Panc1 (cell line): ENCODE measurements at regions not wholly inside any gene's neighbourhood (a gene's known extent, or its start where the extent isn't known, plus 50 kb on each side); places are given as distances from the start of the nearest gene placed in this dataset.

Source experiments
- POLR2AphosphoS5 ChIP-seq: IDR thresholded peaks from 2 replicates; pipeline ENCODE4 v1.6.1; 2012; ENCODE audit warnings: mild to moderate bottlenecking, low read depth, low read length, moderate library complexity
- SIN3A ChIP-seq: IDR thresholded peaks from 2 replicates; pipeline ENCODE4 v1.6.1; 2012; ENCODE audit warnings: low read depth, mild to moderate bottlenecking, low read length, moderate library complexity, borderline replicate concordance; ENCODE audit not compliant: insufficient read depth
- TCF7L2 ChIP-seq: IDR thresholded peaks from 2 replicates; pipeline ENCODE4 v1.6.1; 2011; ENCODE audit warnings: mild to moderate bottlenecking, low read depth, low read length, inconsistent platforms
- TF ChIP-seq, protein P1 (sequence below): fragments of 450-650 bp; IDR thresholded peaks from 2 replicates; pipeline ENCODE4 v1.5.1; 2017; ENCODE audit warnings: mild to moderate bottlenecking
- TF ChIP-seq, protein P2 (sequence below), 2 experiments: IDR thresholded peaks; 2 replicates each; pipeline ENCODE4 v1.6.1; 2011 to 2012; ENCODE audit warnings: low read depth in 2 of 2, control low read depth in 1 of 2, low read length in 1 of 2, mild to moderate bottlenecking in 1 of 2, moderate library complexity in 1 of 2; ENCODE audit not compliant: insufficient read depth in 1 of 2

DNA sequence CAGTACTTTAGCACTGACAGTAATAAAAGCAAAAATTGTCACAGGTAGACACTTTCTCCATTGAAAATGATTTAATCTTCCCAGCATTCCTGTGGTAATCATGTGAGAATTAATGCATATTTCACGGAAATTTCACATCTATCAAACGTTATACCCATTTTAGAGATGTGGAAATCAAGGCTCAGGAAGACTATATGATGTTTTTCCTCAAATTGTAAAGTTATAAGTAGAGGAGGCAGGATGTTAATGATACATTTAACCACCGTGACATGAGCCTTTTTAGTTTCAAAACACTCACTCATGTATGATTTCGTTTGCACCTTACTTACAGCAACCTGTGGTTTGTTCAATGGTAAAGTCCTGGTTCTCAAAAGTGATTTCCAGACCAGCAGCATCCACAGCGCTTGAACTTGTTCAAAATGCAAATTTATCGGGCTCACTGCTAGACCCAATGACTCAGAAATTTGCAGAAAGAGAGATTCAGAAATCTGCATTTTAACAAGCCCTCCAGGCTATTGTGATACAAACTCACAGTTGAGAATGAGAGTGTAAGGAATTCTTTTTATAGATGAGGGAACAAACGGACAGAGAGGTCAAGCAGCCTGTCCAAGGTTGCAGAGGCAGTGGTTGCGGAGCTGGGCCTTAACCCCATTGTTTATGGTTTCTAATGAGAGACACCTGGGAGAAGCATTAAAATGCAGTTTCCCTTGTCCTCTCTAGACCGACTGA lies 654.8 kb upstream of the TBX3 start:
- TF ChIP-seq TCF7L2 (no peak), SIN3A (no peak), POLR2AphosphoS5 (no peak)
- TF ChIP-seq, protein P1, sequence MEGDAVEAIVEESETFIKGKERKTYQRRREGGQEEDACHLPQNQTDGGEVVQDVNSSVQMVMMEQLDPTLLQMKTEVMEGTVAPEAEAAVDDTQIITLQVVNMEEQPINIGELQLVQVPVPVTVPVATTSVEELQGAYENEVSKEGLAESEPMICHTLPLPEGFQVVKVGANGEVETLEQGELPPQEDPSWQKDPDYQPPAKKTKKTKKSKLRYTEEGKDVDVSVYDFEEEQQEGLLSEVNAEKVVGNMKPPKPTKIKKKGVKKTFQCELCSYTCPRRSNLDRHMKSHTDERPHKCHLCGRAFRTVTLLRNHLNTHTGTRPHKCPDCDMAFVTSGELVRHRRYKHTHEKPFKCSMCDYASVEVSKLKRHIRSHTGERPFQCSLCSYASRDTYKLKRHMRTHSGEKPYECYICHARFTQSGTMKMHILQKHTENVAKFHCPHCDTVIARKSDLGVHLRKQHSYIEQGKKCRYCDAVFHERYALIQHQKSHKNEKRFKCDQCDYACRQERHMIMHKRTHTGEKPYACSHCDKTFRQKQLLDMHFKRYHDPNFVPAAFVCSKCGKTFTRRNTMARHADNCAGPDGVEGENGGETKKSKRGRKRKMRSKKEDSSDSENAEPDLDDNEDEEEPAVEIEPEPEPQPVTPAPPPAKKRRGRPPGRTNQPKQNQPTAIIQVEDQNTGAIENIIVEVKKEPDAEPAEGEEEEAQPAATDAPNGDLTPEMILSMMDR, result no peak
- TF ChIP-seq, protein P2, sequence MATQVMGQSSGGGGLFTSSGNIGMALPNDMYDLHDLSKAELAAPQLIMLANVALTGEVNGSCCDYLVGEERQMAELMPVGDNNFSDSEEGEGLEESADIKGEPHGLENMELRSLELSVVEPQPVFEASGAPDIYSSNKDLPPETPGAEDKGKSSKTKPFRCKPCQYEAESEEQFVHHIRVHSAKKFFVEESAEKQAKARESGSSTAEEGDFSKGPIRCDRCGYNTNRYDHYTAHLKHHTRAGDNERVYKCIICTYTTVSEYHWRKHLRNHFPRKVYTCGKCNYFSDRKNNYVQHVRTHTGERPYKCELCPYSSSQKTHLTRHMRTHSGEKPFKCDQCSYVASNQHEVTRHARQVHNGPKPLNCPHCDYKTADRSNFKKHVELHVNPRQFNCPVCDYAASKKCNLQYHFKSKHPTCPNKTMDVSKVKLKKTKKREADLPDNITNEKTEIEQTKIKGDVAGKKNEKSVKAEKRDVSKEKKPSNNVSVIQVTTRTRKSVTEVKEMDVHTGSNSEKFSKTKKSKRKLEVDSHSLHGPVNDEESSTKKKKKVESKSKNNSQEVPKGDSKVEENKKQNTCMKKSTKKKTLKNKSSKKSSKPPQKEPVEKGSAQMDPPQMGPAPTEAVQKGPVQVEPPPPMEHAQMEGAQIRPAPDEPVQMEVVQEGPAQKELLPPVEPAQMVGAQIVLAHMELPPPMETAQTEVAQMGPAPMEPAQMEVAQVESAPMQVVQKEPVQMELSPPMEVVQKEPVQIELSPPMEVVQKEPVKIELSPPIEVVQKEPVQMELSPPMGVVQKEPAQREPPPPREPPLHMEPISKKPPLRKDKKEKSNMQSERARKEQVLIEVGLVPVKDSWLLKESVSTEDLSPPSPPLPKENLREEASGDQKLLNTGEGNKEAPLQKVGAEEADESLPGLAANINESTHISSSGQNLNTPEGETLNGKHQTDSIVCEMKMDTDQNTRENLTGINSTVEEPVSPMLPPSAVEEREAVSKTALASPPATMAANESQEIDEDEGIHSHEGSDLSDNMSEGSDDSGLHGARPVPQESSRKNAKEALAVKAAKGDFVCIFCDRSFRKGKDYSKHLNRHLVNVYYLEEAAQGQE (IDR thresholded peaks at IDR 0.05; ENCODE audit: insufficient read depth in 1 of 2, low read depth in 2 of 2, low read length in 1 of 2), result no peak
